COLO668 (cell line): ENCODE measurements at regions not wholly inside any gene's neighbourhood (a gene's known extent, or its start where the extent isn't known, plus 50 kb on each side); places are given as distances from the start of the nearest gene placed in this dataset.
A peak's percentile ranks its signal among the peaks of the same experiment; 100 is the strongest.
"Not testable (repeated sequence)": the region's sequence is repeated elsewhere in the genome, so short reads cannot be mapped to it uniquely, and the experiment has no call there.

Experiments
- DNase-seq: peaks from one replicate; lab custom pipeline; 2025; ENCODE audit not compliant: unreplicated experiment; lab: John Stamatoyannopoulos, UW

DNA sequence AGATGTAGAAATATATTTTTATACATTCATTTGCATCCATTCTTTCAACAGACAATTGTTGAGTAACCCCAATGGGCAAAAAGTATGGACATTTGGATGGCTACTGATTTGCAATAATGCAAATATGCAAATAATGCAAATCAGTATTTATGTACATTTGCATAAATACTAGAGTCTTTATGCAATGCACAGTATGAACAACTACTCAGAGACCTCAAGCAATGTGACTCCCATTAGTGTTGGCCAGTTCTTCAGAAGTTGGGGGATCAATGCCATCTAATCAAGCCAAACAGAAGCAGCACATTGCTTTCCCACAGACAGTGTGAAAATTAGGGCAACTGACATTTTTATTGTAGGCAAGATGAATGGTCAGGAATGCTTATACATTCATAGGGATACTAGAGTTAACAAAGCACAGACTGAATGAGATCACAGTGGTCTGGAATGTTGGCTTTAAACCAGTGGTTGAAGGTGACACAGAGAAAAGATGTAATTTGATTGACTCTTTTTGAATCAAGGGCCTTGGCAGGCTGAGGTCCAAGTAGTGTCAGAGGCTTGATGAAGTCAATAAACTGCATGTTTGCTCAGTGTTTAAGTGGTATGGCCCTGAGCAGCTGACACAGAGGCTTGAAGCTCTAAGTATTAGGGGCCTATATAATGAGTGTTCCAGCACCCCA lies 256.6 kb downstream of the CTH start:
- no peak for DNase-seq

DNA sequence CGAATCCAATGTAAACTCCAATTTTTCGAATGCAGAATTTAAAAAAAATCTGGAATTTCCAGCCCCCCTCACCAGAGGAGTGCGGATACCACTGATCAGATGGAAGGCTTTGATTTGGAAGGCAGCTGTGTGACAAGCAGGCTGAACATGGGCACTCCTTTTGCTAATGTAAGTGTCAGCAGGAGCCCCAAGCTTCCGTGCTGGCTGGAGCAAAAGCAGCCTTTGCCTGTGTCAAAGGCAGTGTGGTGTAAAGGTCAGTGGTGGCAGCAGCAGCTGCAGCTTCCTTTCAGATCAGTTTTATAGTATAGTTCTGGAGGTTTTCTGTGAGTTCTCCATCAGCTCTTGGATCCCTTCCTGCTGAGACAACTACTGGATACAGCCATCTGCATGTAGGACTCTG lies 259.9 kb downstream of the CTH start:
- DNase-seq: no peak

DNA sequence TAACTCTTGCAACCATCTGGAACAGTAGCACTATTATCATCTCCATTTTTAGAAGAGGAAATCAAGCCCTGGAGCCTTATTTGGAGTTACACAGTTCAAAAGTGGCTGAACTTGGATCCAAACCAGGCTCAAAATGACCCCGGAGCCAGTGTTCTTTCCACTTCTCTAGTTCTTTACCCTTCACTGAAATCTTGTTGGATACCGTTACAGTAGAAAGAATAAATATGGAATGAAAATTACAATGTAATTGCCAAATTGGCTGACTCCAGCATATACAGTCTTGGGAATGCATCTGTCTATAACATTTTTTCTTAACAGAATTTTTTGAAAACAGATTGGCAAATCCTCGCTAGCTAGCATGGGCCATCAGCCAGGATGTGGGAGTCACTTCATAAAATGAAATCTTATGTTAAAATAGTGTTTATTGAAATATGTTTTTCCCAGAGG lies 261.4 kb downstream of the CTH start:
- no peak for DNase-seq

DNA sequence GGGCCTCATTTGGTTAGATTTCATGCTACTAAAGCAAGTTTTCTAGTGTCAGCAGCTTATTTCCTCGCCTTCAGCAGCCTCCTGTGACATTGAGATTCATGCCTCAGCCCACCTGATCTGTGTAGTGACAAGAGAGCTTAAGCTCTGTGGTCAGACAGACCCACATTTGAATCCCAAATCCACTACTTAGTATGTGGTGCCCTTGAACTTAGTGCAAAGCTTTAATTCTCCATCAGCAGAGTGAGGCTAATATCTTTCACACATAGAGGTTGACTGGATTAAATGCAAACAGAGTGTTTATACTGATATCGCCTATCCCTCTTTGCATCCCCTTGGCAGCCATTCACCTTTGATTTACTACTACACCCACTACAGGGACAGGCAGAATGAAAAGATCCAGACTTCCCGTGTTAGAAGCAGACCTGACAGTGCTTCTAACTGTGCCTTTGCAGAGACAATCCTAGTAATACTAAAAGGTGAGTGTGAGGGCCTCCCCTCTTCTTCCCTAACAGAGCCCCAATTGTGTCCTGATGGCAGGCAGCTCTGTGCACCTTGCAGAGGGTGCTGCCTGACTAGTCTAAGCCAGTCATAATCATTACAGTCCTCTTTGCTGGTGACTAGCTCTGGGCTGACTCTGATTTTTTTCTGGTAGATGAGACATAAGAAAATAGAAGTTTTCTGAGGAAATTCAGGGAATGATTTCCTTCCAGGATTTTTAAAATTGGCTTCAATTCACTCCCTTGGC lies 264.0 kb downstream of the CTH start:
- no peak for DNase-seq

DNA sequence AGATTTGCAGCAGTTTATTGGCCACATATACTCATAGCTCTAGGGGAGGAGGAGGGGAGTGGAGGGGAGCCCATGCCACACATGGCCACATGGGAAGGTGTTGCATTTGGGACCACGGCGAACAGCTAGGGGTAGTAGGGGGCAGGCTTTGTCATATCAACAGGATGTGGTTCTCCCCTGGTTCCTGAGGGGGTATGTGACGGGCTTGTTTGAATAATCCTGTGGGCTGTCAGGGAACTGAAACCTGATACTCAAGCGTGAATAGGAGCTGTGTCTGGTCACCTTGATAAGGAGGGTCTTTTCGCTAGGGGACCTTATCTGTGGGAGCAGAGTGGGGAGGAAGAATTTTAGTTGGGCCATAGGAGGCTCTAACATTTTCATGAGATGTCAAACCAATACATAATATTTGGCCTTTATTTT lies 264.7 kb downstream of the CTH start:
- no peak for DNase-seq

DNA sequence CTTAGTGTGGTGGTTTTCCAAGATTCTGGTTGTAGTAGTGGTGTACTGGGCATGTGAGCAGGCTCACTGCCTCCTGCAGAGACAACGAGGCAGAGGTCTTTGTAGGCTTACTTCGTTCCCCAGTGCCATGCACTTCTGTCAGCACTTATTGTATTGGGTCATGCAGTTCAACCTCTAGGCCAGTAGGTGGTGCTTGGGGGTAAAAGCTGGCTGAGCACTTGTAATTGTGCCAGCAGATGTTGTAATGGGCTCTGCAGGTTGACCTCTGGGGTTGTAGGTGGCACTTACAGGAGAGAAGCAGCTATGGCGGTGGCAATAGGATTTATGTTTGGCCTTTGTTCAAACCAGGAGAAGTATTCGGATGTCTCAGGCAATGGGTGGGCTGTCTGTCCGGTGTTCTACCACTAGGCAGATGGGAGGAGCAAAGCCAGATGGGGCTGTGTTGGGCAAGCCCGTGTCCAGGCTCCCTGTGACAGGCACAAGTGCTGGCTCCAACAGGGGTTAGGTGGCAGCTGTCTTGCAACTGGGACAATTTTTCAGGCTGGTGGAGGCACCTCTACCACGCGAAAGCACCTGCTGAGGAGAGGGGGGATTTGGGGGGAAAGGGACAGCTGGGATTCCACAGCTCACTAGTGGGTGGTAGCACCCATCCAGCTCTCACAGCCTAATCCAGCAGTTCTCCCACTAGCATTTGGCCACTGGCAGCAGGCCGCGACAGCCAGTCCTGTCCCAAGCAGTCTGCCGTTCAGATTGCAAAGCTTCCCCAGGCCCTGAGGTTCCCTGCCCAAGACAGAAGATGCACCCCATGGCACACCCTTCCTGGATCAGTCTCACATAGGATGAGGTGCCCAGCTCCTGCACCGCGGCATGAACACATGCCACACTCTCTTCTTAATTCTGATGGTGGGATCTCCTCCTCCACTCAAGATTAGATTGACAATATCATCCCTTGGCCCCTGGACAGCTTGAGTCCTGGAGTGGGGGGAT lies 274.5 kb downstream of the CTH start:
- peak; percentile 54 for DNase-seq

DNA sequence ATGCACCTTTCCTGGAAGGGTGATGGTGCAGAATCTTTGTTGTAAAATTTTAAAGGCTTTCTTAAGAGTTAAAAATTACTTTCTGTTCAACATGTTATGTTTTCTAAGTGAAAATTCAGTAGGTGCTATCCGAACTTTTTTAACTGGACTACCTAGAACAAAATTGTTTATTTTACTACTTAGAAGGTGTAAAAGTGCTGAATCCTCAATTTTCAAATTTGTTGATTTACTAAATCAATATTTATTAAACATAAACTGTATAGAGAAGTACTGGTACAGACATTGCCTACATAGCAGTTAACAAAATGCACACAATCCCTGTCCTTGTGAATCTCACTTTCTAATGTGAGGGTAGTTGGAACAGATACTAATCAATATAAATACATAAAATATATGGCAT lies 277.5 kb downstream of the CTH start:
- no peak for DNase-seq

DNA sequence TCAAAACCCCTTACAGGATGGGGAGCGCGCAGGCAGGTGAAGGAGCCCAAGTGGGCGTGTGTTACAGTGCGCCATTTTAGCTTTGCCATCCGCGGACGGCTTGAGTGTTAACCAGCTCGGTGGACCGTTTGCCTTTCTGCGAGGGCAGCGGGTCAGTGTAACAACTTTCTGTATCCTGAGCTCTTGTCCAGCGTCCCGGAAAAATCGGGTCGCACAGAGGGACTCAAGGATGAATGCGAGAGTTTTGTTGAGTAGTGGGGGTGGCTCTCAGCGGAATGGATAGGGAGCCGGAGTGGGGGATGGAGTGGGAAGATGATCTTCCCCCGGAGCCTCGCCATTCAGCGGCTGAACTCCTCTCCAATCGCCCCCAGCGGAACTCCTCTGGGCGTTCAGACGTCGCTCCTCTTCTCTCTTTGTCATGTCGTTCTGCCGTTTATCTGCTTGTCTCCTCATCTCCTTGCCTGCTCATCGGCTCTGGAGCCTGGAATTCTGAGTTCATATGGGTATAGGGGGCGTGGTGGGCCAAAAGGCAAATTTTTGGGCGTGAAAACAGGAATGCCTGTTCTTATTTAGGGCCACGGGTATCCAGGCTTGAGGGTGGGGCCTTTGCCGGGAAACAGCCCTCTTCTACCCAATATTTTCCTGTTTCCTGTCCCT lies 295.4 kb downstream of the CTH start:
- DNase-seq: no peak

DNA sequence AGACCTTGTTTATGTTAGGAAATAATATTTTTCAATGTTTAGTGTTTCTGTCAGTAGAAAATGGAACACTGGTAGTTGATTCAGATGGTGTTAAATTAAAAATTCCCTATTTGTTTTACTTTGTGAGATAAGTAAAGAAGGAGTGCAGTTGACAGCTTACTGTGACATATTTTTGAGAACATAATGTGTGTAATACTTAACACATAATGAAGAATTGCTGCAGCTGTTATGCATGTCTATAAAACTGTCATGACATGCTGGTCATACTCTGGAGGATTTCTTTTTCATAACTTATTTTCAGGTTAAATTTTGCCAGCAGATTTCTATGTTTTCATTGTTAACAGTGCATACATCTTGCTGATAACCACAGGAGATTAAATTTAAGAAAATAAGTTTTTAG lies 296.1 kb downstream of the CTH start:
- no peak for DNase-seq

DNA sequence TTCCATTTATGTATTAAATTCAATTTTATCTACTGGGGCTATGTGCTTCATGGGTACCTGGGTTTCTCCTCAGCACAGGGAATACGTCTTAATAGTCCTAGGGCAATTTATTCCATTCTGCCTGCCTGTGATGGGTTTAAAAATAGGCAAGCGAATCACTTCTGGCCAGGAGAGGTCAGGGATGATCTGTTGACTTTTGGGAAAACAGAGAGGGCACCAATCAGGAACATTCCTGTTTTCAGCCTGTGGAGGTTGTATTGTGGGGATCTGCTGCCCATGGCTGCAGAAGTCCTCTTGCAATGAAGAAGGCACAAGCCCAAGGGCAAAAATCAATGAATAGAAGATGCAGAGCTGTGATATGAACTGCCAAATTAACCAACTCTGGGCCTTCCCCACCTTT lies 303.1 kb downstream of the CTH start:
- DNase-seq: no peak

DNA sequence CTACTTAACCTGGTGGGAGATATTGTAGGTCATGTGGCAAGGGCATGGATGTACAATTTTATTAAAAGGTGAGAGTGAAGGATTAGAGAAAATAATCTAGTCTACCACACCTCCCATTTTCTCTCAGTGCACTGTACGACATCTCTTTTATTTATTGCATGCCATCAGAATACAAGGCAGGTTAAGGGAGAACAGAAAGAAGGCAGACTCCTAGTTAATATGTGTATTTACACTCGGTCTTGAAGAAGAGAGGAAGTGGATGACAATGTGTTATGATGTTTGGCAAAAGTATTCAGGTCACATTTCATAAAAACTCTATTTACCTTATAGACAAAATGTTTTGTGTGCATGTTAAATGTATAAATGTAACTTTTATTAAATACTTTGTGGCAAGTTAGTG lies 306.1 kb downstream of the CTH start:
- DNase-seq: no peak

DNA sequence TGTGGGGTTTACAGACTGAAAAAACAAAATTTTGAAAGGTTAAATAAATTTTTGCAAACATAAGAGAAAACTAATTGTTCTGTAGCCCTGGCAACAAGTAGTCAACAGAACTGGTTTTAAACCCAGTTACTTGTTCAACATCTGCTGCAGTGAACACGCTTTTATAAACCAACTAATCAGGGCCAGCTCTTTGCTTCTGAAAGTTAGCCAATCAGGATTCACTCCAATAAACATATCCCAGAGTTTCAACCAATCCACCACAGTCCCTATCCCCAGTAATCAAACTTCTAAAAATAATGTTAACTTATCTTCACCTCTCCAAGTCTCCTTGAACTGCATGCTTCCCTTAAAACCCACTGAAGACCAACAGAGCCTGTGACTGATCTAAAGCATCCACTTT lies 306.6 kb downstream of the CTH start:
- DNase-seq: no peak

DNA sequence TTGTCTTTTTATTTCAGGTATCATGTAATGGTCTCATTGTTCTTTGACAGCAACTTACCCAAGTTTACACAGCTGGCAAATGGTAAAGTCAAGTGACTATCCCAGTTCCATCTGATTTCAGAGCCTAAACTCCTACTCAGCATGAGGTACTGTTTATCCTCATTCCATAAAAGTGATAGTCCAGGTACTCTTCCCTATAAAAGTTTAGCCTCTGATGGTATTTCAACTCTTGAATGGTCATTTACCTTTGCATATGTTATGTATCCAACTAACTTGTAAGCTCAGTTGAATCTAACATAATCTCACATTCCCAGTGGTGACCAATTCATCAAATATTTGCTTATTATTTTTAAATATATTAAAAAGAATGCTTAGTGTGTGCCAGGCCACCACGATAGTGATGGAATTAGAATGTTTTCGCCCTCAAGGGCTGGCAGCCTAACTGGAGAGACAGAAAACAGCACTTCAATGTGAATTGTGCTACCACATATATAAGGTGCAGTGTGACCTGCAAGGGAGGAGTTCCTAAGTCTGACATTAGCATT lies 307.1 kb downstream of the CTH start:
- DNase-seq: no peak

DNA sequence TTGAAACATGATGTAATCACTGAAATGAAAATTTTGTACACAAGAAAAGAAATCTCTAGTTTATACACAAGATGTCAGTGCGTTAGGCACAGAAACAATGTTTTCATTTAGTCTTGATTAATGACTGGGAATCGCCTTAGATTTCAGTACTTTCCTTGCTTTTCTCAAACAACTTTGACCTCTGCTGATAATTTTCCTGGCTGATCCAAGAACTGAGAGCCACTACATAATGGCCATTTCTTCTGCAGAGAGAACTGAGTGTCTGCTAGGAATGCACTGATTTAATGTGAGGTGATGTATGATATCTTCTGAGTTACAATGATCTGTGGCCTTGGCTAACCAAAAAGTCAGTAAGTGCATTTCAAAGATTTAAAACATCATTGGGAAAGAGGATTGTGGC lies 308.1 kb downstream of the CTH start:
- DNase-seq: no peak

DNA sequence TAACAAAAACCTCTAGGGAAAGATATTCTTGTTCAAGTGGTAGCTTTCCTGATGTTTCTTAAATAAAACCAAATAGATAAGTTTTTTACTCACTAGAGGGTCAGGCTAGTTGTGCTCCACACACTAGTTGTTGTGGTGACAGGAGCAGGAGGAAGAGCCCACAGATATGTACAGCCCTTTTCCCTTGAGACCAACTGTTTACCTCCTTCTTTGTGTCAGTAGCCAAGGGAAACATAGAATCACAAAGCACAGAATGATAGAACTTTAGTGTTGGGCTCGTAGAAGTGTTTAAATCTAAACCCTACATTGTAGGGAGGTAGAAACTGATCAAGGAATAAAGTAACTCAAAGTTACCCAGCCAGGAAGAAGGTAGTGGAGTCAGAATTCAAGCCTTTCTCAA lies 309.0 kb downstream of the CTH start:
- DNase-seq: no peak

DNA sequence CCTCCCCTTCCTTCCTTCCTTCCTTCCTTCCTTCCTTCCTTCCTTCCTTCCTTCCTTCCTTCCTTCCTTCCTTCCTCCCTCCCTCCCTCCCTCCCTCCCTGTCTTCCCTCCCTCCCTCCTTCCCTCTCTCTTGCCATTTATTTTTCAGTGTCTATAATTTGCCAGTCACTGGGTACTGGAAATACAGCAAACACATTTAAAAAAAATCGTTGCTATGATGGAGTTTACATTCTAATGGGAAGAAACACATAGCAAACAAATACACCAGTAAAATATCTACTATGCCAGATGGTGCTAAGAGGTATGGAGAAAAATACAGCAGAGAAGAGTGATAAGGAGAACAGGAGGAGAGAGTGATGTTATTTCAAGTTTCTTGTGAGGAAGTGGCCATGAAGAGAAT lies 309.5 kb downstream of the CTH start:
- no peak for DNase-seq

DNA sequence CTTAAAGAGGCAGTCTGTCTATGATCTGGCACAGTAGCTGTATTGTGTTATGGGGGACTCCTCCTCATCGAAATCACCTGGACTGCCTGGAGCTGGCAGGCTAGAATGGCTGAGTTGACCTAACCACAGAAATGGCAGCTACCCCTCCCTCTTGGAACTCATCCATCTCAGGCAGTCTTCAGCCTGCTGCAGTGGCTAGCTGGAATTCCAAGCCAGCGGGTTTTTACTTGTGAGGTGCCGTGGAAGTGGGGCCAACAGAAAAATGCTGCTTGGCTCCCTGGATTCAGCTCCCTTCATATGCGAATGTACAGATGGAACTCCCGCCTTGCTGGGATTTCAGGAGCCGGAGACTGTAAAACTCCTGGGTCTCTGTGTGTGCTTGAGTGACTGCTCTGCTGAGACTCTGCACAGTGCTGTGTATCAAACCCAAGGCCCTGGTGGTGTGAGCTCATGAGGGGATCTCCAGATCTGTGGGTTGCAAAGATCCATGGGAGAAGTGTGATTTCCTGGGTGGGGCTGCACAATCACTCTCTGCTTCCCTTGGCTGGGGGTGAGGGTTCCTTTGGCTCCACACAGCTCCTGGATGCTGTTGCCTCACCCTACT lies 316.9 kb downstream of the CTH start:
- DNase-seq: no peak

DNA sequence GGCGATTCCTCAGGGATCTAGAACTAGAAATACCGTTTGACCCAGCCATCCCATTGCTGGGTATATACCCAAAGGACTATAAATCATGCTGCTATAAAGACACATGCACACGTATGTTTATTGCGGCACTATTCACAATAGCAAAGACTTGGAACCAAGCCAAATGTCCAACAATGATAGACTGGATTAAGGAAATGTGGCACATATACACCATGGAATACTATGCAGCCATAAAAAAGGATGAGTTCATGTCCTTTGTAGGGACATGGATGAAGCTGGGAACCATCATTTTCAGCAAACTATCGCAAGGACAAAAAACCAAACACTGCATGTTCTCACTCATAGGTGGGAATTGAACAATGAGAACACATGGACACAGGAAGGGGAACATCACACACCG lies 311.1 kb downstream of the PTGER3 start:
- DNase-seq: not testable (repeated sequence)

DNA sequence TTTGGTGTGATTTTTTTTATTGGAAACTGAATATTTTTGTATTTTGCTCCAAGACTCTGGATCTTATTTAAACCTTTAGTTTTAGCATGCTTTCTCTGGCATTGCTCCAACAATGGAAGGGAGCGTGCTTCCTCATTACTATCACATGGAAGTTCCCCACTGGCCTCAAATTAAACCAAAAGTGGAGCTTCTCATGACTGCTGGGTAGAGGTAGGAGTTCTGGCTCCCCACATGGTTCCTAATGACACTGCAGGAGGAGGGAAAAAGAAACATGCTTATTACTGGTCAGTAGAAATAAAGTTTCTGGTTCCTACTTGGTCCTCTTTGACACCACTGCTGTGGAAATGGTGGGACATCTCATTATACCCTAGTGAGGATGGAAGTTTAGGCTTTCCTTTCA lies 310.5 kb downstream of the PTGER3 start:
- DNase-seq: no peak

DNA sequence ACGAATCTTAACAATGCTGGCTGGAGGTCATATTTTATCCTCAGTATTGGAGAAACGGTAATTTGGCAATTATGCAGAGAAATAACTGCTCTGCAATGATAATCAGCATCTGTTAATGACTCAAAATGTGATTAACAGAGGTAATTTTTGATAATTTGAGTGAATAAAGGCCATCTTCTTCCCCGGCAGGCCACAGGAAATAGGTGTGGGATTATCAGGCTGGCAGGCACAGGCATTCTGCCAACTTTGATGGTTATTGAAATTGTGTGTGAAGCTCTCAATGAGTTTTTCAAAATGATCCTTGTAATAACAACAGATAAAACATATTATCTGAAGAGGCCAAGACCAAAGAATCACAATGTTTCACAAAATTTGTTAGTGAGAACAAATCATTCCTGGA lies 309.0 kb downstream of the PTGER3 start:
- no peak for DNase-seq
